ENCODE measurements at regions not wholly inside any gene's neighbourhood (a gene's known extent, or its start where the extent isn't known, plus 50 kb on each side); places are given as distances from the start of the nearest gene placed in this dataset.
"Not testable (repeated sequence)": the region's sequence is repeated elsewhere in the genome, so short reads cannot be mapped to it uniquely, and the experiment has no call there.

DNA sequence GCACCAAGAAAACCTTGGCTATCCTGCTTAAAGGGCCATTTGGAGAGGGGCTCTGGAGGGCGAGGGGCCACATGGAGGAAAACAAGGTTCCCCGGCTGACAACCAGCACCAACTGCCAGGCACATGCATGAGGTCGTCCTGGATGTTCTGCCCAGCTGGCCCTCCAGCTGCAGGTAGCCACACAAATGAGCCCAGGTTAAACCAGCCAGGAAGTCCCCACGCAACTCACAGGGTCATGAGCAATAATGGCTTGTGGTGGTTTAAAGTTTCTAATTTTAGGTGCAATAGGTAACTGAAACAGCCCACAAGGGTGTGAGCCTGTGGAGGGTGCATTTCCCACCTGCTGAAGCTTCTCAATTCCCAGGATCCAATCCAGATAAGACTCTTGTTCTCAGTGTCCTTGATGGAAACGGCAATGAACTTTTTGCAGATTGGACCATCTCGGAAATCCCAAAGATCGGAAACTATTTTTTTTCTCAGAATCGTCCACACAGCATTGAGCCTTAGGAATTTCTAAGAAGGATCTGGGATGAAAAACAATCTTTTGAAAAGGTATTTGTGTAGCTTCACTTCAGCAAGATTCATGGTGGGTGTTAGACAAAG is 123.2 kb downstream of the UNC93B1 start:
- H3K9me3 Mint-ChIP-seq (ENCODE audit: low read depth, unreplicated experiment); H3K36me3 Mint-ChIP-seq (ENCODE audit: insufficient read depth, unreplicated experiment); BruUV-seq (replicated peaks); H3K4me3 Mint-ChIP-seq (ENCODE audit: low read depth, unreplicated experiment); H3K4me1 Mint-ChIP-seq (ENCODE audit: low read depth, unreplicated experiment); intact Hi-C loops (cut with micrococcal nuclease; ENCODE audit: unreplicated experiment); H3K27ac Mint-ChIP-seq (ENCODE audit: unreplicated experiment); DNase-seq; CTCF ChIA-PET: not testable (repeated sequence)
- H3K27me3 Mint-ChIP-seq (ENCODE audit: unreplicated experiment), result peaks cover 50% of the 10 kb centered on the region

DNA sequence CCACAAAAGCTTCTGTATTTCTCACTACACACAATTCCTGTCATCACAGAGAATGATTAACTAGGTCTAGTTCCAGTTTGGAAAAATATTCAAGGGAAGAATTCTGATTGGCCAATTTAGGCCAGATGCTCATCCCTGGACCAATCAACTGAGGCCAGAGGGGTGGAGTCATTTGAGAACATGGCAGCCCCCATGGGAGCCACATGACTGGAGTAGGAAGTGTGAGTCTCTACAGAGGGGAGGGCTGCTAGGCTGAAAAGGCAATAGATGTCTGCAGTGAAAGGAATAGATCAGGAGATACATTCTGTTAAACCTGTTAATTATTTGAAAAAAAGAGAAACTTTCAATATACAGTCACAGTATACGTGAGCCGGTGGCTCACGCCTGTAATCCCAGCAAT is 125.2 kb downstream of the UNC93B1 start:
- H3K27me3 Mint-ChIP-seq (ENCODE audit: unreplicated experiment), result peaks cover 33% of the 10 kb centered on the region
- H3K27ac Mint-ChIP-seq (ENCODE audit: unreplicated experiment); H3K36me3 Mint-ChIP-seq (ENCODE audit: insufficient read depth, unreplicated experiment); H3K4me3 Mint-ChIP-seq (ENCODE audit: low read depth, unreplicated experiment); BruUV-seq (replicated peaks); DNase-seq; H3K9me3 Mint-ChIP-seq (ENCODE audit: low read depth, unreplicated experiment); H3K4me1 Mint-ChIP-seq (ENCODE audit: low read depth, unreplicated experiment); intact Hi-C loops (cut with micrococcal nuclease; ENCODE audit: unreplicated experiment): not testable (repeated sequence)
- CTCF ChIA-PET, result interaction anchor here (0.7 kb wide), 1 partner anchor 34 kb away, joined by 4 read pairs; no protein-coding TSS in a partner anchor

DNA sequence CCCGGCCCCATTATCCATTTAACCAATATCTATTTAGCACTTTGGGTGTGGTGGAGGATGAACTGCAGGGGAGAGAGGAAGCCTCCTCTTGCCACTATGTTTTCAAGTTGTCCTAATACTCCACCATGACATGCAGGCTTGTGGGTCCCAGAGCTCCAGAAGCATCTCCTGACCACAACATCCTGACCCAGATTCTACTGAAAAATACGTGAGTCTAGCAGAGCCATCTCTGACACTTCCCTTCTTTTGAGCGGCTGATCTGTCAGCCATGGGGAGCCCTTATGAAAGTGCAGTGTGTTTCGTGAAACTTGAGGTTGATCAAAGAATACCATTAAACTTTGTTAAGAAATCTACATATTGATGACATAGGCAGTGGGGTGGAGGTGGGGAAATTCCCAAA is 126.6 kb downstream of the UNC93B1 start:
- H3K27ac Mint-ChIP-seq (ENCODE audit: unreplicated experiment); H3K36me3 Mint-ChIP-seq (ENCODE audit: insufficient read depth, unreplicated experiment); H3K4me1 Mint-ChIP-seq (ENCODE audit: low read depth, unreplicated experiment); H3K4me3 Mint-ChIP-seq (ENCODE audit: low read depth, unreplicated experiment); BruUV-seq (replicated peaks); intact Hi-C loops (cut with micrococcal nuclease; ENCODE audit: unreplicated experiment); CTCF ChIA-PET; H3K9me3 Mint-ChIP-seq (ENCODE audit: low read depth, unreplicated experiment); DNase-seq: not testable (repeated sequence)
- H3K27me3 Mint-ChIP-seq (ENCODE audit: unreplicated experiment), result peaks cover 21% of the 10 kb centered on the region

DNA sequence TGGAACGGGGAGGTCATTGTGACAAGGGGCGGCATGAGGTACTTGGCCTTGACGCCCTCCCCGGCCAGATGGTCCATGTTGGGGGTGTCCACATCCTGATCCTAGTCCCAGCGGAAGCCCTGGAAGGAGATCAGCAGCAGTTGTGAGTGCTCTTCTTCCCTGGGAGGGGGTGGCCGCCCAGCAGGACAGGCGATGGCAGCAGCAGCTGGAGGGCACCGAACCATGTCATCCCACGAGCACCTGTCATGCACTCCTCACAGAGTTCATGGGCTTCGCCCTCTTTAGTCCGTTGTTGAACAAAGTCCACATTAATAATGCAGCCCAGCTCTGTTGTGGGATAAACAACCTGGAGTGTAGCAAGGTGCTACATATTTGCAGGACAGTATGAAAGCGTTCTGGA is 130.7 kb downstream of the UNC93B1 start:
- DNase-seq; CTCF ChIA-PET; H3K36me3 Mint-ChIP-seq (ENCODE audit: insufficient read depth, unreplicated experiment); H3K4me1 Mint-ChIP-seq (ENCODE audit: low read depth, unreplicated experiment); intact Hi-C loops (cut with micrococcal nuclease; ENCODE audit: unreplicated experiment); H3K9me3 Mint-ChIP-seq (ENCODE audit: low read depth, unreplicated experiment); BruUV-seq (replicated peaks); H3K27ac Mint-ChIP-seq (ENCODE audit: unreplicated experiment); H3K4me3 Mint-ChIP-seq (ENCODE audit: low read depth, unreplicated experiment): not testable (repeated sequence)
- H3K27me3 Mint-ChIP-seq (ENCODE audit: unreplicated experiment), result peaks cover 39% of the 10 kb centered on the region

DNA sequence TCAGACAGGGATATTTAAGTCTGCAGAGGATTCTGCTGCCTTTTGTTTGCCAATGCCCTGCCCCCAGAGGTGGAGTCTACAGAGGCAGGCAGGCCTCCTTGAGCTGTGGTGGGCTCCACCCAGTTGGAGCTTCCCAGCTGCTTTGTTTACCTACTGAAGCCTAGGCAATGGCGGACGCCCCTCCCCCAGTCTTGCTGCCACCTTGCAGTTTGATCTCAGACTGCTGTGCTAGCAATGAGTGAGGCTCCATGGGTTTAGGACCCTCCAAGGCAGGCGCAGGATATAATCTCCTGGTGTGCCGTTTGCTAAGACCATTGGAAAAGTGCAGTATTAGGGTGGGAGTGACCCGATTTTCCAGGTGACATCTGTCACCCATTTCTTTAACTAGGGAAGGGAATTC is 132.7 kb downstream of the UNC93B1 start:
- CTCF ChIA-PET; H3K27ac Mint-ChIP-seq (ENCODE audit: unreplicated experiment); H3K4me1 Mint-ChIP-seq (ENCODE audit: low read depth, unreplicated experiment); H3K4me3 Mint-ChIP-seq (ENCODE audit: low read depth, unreplicated experiment); H3K36me3 Mint-ChIP-seq (ENCODE audit: insufficient read depth, unreplicated experiment); BruUV-seq (replicated peaks); DNase-seq; H3K9me3 Mint-ChIP-seq (ENCODE audit: low read depth, unreplicated experiment); intact Hi-C loops (cut with micrococcal nuclease; ENCODE audit: unreplicated experiment): not testable (repeated sequence)
- peaks cover 55% of the 10 kb centered on the region for H3K27me3 Mint-ChIP-seq (ENCODE audit: unreplicated experiment)

- H3K36me3 Mint-ChIP-seq (ENCODE audit: insufficient read depth, unreplicated experiment); intact Hi-C loops (cut with micrococcal nuclease; ENCODE audit: unreplicated experiment); H3K4me1 Mint-ChIP-seq (ENCODE audit: low read depth, unreplicated experiment); BruUV-seq (replicated peaks); H3K27ac Mint-ChIP-seq (ENCODE audit: unreplicated experiment); CTCF ChIA-PET; H3K9me3 Mint-ChIP-seq (ENCODE audit: low read depth, unreplicated experiment); H3K4me3 Mint-ChIP-seq (ENCODE audit: low read depth, unreplicated experiment); DNase-seq: not testable (repeated sequence)
- H3K27me3 Mint-ChIP-seq (ENCODE audit: unreplicated experiment), result peaks cover 29% of the 10 kb centered on the region
These were observed 141.0 kb downstream of the UNC93B1 start for GRCh38 chr11:67862896-67863295.

GRCh38 chr11:67859513-67860161 is 144.3 kb downstream of the UNC93B1 start:
- CTCF ChIA-PET; H3K36me3 Mint-ChIP-seq (ENCODE audit: insufficient read depth, unreplicated experiment); H3K4me3 Mint-ChIP-seq (ENCODE audit: low read depth, unreplicated experiment); BruUV-seq (replicated peaks); H3K27ac Mint-ChIP-seq (ENCODE audit: unreplicated experiment); intact Hi-C loops (cut with micrococcal nuclease; ENCODE audit: unreplicated experiment); H3K9me3 Mint-ChIP-seq (ENCODE audit: low read depth, unreplicated experiment); H3K4me1 Mint-ChIP-seq (ENCODE audit: low read depth, unreplicated experiment): not testable (repeated sequence)
- peak; percentile 45 for DNase-seq
- peaks cover 32% of the 10 kb centered on the region for H3K27me3 Mint-ChIP-seq (ENCODE audit: unreplicated experiment)

DNA sequence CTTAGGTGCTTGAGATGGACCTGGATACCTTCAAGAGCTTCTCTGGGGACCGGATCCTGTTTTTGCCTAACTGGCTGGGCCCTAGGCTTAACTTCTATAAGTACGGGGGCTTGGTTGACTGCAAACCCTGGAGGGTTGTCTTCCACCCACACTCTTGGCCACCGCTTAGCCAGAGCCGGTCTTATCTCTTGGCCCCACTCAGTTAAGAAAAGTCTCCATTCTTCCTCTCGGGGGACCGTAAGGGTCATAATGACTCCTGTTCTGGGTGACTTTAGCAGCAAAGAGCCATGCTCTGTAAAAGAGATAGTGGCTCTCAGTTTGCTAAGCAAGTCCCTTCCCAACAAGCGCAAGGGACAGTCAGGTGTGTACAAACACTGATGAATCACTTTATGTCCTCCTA is 153.2 kb downstream of the UNC93B1 start:
- CTCF ChIA-PET; H3K4me3 Mint-ChIP-seq (ENCODE audit: low read depth, unreplicated experiment); H3K27ac Mint-ChIP-seq (ENCODE audit: unreplicated experiment); BruUV-seq (replicated peaks); DNase-seq; intact Hi-C loops (cut with micrococcal nuclease; ENCODE audit: unreplicated experiment); H3K9me3 Mint-ChIP-seq (ENCODE audit: low read depth, unreplicated experiment); H3K4me1 Mint-ChIP-seq (ENCODE audit: low read depth, unreplicated experiment); H3K36me3 Mint-ChIP-seq (ENCODE audit: insufficient read depth, unreplicated experiment): not testable (repeated sequence)
- H3K27me3 Mint-ChIP-seq (ENCODE audit: unreplicated experiment), result peaks cover 40% of the 10 kb centered on the region

DNA sequence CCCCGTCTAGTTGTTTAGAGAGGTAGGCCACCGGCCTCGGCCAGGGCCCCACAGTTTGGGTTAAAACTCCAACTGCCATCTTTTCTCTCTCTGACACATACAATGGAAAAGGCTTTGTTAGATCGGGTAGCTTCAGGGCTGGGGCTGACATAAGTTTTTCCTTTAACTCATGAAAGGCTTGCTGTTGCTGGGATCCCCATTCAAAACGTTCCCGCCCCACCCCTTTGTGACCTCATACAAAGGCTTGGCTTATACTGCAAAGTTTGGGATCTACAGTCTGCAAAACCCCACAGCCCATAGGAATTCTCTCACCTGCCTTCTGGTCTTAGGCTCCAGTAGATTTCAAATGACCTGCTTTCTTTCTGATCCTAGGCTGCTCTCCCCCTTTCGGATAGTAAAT is 154.1 kb downstream of the UNC93B1 start:
- H3K36me3 Mint-ChIP-seq (ENCODE audit: insufficient read depth, unreplicated experiment); H3K4me3 Mint-ChIP-seq (ENCODE audit: low read depth, unreplicated experiment); H3K4me1 Mint-ChIP-seq (ENCODE audit: low read depth, unreplicated experiment); H3K9me3 Mint-ChIP-seq (ENCODE audit: low read depth, unreplicated experiment); H3K27ac Mint-ChIP-seq (ENCODE audit: unreplicated experiment); DNase-seq; intact Hi-C loops (cut with micrococcal nuclease; ENCODE audit: unreplicated experiment); BruUV-seq (replicated peaks): not testable (repeated sequence)
- H3K27me3 Mint-ChIP-seq (ENCODE audit: unreplicated experiment), result peaks cover 30% of the 10 kb centered on the region
- CTCF ChIA-PET, result interaction anchor here (0.7 to 2.6 kb wide), 2 partner anchors 106 to 507 kb away, joined by 3 to 11 read pairs; no protein-coding TSS in a partner anchor
